ENCODE measurements at regions not wholly inside any gene's neighbourhood (a gene's known extent, or its start where the extent isn't known, plus 50 kb on each side); places are given as distances from the start of the nearest gene placed in this dataset.

DNA sequence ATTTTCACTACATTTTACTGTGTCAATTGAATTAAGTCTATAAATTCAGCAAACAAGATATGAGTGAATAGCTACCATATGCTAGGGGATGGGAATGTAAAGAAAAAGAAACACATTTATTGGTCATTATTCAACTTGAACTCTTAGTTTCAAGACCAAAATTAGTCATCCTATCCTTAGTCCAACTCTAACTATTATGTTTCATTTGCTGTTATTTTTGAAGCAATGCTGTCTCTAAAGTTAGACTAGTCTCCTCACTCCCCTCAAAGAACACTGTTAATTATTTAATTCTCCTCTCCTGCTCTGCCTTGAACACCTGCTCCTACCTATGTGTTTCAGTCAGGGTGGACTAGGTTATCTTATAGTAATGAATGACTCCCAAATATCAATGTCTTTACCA lies 920.9 kb downstream of the TUSC7 start:
- no peak for DNase-seq (ENCODE audit: extremely low spot score in 2 of 2)
- intact Hi-C loops (cut with DNase I), result no loop called here
- Histone ChIP-seq H3K9me3 (no peaks in the 10 kb centered on the region), H3K27ac (no peak overlapping the region), H3K36me3 (no peaks in the 10 kb centered on the region), H3K4me3 (no peak overlapping the region), H3K4me1 (no peaks in the 10 kb centered on the region), H3K27me3 (no peaks in the 10 kb centered on the region)
- TF ChIP-seq, protein P1, sequence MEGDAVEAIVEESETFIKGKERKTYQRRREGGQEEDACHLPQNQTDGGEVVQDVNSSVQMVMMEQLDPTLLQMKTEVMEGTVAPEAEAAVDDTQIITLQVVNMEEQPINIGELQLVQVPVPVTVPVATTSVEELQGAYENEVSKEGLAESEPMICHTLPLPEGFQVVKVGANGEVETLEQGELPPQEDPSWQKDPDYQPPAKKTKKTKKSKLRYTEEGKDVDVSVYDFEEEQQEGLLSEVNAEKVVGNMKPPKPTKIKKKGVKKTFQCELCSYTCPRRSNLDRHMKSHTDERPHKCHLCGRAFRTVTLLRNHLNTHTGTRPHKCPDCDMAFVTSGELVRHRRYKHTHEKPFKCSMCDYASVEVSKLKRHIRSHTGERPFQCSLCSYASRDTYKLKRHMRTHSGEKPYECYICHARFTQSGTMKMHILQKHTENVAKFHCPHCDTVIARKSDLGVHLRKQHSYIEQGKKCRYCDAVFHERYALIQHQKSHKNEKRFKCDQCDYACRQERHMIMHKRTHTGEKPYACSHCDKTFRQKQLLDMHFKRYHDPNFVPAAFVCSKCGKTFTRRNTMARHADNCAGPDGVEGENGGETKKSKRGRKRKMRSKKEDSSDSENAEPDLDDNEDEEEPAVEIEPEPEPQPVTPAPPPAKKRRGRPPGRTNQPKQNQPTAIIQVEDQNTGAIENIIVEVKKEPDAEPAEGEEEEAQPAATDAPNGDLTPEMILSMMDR (IDR thresholded peaks at IDR 0.05), result no peak

DNA sequence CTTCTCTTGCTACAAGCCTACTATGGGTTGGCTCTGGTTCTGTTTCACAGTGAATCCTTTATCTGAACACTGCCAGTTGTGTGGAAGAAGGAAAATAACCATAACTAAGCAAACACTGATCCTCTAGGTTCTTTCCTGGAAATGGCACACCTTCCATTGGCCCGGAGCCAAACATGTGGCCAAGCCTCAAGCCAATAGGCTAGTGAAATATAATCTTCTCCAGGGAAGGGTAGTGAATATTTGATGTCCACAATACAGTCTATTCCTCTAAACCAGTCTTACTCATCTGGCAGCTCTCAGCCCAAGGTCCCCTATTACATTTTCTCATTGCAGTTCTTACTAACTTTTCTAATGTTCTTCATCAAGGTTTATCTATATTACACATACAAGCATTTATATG lies 921.3 kb downstream of the TUSC7 start:
- H3K27ac ChIP-seq, result no peak overlapping the region
- H3K36me3 ChIP-seq, result no peaks in the 10 kb centered on the region
- H3K9me3 ChIP-seq, result no peaks in the 10 kb centered on the region
- H3K27me3 ChIP-seq, result no peaks in the 10 kb centered on the region
- DNase-seq (ENCODE audit: extremely low spot score in 2 of 2), result no peak
- no peaks in the 10 kb centered on the region for H3K4me1 ChIP-seq
- intact Hi-C loops (cut with DNase I), result no loop called here
- no peak overlapping the region for H3K4me3 ChIP-seq
- TF ChIP-seq POLR2A (IDR thresholded peaks at IDR 0.05) (no peak), POLR2AphosphoS5 (IDR thresholded peaks at IDR 0.05; ENCODE audit: insufficient read depth in 1 of 2, low read depth in 1 of 2) (no peak)
- TF ChIP-seq, protein P1 (IDR thresholded peaks at IDR 0.05), result no peak

DNA sequence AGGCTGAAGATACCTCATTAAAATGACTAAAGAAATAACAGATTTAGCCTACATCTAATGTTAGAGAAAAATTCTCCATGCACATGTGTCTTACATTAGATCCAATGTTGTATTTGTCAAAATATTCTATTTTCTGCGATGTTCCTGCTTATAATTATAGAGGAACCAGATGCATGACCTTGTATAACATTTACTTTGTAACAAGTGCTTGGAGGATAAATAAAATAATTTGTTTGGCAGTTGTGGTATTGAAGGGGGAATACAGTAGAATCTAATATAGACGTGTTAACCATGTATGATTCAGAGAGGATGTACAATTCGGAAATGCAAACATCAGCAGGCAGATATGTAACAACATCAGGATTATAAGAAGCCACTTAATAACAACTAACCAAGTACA lies 922.2 kb downstream of the TUSC7 start:
- intact Hi-C loops (cut with DNase I), result no loop called here
- no peaks in the 10 kb centered on the region for H3K36me3 ChIP-seq
- no peak for DNase-seq (ENCODE audit: extremely low spot score in 2 of 2)

DNA sequence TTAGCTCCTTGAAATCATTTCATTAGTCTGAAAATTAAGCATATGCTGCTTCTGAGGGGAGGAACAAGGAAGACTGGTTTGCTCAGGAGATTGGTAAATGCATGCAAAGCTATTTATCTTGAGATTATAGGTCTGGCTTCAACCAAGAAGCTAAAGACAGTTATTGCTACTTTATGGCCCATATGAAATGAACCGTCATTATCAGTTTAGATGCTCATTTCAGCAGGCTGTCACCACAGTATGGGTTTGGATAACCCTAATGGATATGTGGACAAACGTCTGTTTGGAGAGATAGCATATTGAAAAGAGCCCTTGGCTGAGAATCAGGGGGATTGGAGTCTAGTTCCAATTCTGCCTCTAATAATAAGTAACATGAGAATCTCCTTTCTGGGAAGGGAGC lies 922.6 kb downstream of the TUSC7 start:
- intact Hi-C loops (cut with DNase I), result no loop called here
- H3K4me1 ChIP-seq, result no peaks in the 10 kb centered on the region

More for the DNA sequence above, 922.2 kb downstream of the TUSC7 start:
- H3K4me3 ChIP-seq, result no peak overlapping the region
- H3K27me3 ChIP-seq, result no peaks in the 10 kb centered on the region
- no peaks in the 10 kb centered on the region for H3K4me1 ChIP-seq
- H3K27ac ChIP-seq, result no peak overlapping the region
- H3K9me3 ChIP-seq, result no peaks in the 10 kb centered on the region
- no peak for TF ChIP-seq POLR2A (IDR thresholded peaks at IDR 0.05)
- no peak for TF ChIP-seq POLR2AphosphoS5 (IDR thresholded peaks at IDR 0.05; ENCODE audit: insufficient read depth in 1 of 2, low read depth in 1 of 2)
- TF ChIP-seq, protein P1 (IDR thresholded peaks at IDR 0.05), result no peak

DNA sequence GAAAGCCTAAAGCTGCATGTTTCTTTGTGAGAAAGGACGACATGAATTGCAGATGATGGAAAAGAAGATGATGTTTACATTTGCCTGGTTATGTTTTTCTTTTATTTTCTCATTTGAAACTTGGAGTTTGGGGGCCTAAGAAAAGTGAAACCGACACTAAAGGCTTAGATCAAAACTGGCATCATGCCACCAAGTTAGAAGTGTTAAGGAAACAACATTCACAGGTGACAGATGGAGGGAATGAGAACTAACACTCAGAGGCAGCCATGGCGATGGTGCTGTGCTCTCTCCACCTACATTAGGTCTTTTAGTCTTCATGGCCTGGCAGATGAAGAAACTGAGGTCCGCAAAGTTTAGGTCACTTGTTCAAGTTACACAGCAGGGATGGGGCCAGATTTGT lies 923.6 kb downstream of the TUSC7 start:
- Histone ChIP-seq H3K27ac (no peak overlapping the region), H3K36me3 (no peaks in the 10 kb centered on the region), H3K9me3 (no peaks in the 10 kb centered on the region), H3K4me1 (no peaks in the 10 kb centered on the region), H3K4me3 (no peak overlapping the region), H3K27me3 (no peaks in the 10 kb centered on the region)
- no peak for TF ChIP-seq POLR2A (IDR thresholded peaks at IDR 0.05)
- TF ChIP-seq, protein P1 (IDR thresholded peaks at IDR 0.05), result no peak
- TF ChIP-seq POLR2AphosphoS5 (IDR thresholded peaks at IDR 0.05; ENCODE audit: insufficient read depth in 1 of 2, low read depth in 1 of 2), result no peak
- intact Hi-C loops (cut with DNase I), result no loop called here
- no peak for DNase-seq (ENCODE audit: extremely low spot score in 2 of 2)

More for the DNA sequence above, 922.6 kb downstream of the TUSC7 start:
- Histone ChIP-seq H3K36me3 (no peaks in the 10 kb centered on the region), H3K27ac (no peak overlapping the region), H3K9me3 (no peaks in the 10 kb centered on the region), H3K27me3 (no peaks in the 10 kb centered on the region), H3K4me3 (no peak overlapping the region)
- TF ChIP-seq POLR2AphosphoS5 (IDR thresholded peaks at IDR 0.05; ENCODE audit: insufficient read depth in 1 of 2, low read depth in 1 of 2) (no peak), POLR2A (IDR thresholded peaks at IDR 0.05) (no peak)
- TF ChIP-seq, protein P1 (IDR thresholded peaks at IDR 0.05), result no peak
- no peak for DNase-seq (ENCODE audit: extremely low spot score in 2 of 2)
